ENCODE measurements at regions not wholly inside any gene's neighbourhood (a gene's known extent, or its start where the extent isn't known, plus 50 kb on each side); places are given as distances from the start of the nearest gene placed in this dataset.

DNA sequence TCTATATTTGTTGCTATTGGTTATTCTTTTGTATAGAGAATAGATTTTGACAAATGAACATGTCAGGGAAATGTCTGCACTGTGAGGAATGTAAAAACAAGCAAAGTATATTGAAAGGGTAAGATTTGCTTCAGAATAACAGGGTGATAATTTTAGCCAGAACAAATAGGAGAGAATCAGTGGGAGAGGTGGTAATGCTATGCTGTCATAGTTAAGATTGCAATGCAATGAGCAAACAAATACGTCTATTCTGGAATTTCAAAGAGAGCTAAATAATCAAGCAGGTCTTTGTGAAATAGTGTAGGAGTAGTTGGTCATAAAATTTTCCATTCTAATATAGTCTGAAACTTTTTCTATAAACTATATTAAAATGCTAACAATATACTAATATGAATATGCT lies 1478.4 kb downstream of the TECRL start:
- no peaks in the 10 kb centered on the region for H3K4me1 ChIP-seq (ENCODE audit: low read depth)
- H3K9me3 ChIP-seq, result no peaks in the 10 kb centered on the region

DNA sequence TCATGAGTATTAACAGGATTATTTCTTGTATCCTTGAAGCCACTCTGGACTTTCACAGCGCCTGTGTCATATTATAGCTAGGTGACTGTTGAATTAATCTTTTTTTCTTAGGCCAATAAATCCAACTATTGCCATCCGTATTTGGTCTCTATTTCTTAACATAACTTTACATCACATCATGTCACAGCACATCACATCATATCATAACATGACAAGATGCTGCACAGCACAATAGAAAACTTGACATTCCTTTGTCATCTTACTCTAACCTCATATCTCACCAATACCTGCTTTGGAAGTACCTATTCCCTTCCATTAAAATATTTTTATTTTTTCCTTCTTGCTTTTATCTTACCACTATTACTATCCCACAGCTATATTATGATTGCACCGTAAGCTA lies 1480.8 kb downstream of the TECRL start:
- ATAC-seq (no peak), DNase-seq (no peak)
- H3K9me3 ChIP-seq, result no peaks in the 10 kb centered on the region
- H3K4me3 ChIP-seq, result no peak overlapping the region
- intact Hi-C loops (cut with DNase I, micrococcal nuclease), result no loop called here
- H3K36me3 ChIP-seq (ENCODE audit: low read depth), result no peaks in the 10 kb centered on the region
- no peaks in the 10 kb centered on the region for H3K4me1 ChIP-seq (ENCODE audit: low read depth)
- TF ChIP-seq, protein P1, sequence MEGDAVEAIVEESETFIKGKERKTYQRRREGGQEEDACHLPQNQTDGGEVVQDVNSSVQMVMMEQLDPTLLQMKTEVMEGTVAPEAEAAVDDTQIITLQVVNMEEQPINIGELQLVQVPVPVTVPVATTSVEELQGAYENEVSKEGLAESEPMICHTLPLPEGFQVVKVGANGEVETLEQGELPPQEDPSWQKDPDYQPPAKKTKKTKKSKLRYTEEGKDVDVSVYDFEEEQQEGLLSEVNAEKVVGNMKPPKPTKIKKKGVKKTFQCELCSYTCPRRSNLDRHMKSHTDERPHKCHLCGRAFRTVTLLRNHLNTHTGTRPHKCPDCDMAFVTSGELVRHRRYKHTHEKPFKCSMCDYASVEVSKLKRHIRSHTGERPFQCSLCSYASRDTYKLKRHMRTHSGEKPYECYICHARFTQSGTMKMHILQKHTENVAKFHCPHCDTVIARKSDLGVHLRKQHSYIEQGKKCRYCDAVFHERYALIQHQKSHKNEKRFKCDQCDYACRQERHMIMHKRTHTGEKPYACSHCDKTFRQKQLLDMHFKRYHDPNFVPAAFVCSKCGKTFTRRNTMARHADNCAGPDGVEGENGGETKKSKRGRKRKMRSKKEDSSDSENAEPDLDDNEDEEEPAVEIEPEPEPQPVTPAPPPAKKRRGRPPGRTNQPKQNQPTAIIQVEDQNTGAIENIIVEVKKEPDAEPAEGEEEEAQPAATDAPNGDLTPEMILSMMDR (IDR thresholded peaks at IDR 0.05), result no peak

More for the DNA sequence above, 1478.4 kb downstream of the TECRL start:
- TF ChIP-seq, protein P1 (IDR thresholded peaks at IDR 0.05), result no peak
- intact Hi-C loops (cut with DNase I, micrococcal nuclease), result no loop called here
- ATAC-seq, result no peak
- Histone ChIP-seq H3K36me3 (ENCODE audit: low read depth) (no peaks in the 10 kb centered on the region), H3K4me3 (no peak overlapping the region)
- DNase-seq, result no peak

DNA sequence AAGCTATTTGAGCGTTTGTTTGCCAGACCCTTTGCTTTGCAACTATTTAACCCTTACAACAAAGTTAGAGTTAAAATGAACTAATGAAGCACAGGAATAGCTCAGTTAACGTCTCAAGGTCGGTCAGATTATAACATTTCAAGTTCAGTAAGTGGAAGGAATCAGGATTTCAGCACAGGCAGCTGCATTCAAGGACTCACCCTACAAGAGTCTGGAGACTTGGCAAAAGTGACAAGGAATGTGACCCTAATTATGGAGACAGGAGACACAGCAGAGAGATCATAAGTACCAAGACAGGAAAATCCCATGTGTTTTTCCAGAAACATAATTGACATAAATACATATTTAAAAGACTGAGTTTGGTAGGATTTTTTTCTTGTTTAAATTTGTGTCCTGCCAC lies 1481.7 kb downstream of the TECRL start:
- TF ChIP-seq, protein P1 (IDR thresholded peaks at IDR 0.05), result no peak
- no peak for ATAC-seq
- no peaks in the 10 kb centered on the region for H3K9me3 ChIP-seq
- intact Hi-C loops (cut with DNase I, micrococcal nuclease), result no loop called here
- no peak overlapping the region for H3K4me3 ChIP-seq
- H3K4me1 ChIP-seq (ENCODE audit: low read depth), result no peaks in the 10 kb centered on the region
- no peaks in the 10 kb centered on the region for H3K36me3 ChIP-seq (ENCODE audit: low read depth)
- no peak for DNase-seq

DNA sequence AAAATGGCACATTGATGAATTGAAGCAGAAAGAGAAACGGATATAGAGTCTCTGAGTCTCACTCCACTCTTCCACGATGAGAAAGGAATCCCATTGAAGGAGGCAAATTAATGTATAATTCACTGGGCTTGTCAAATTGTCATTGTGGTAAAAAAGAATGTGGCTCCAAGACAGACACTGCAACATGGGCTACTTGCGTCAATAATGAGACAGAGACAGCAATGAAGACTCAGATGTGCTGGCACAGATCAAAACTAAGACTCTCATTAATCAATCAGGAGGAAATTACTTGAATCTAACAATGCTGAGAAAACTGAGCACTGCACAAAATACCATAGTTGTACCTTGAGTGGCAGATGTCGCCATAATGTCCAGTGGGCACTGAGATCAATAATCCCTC lies 1485.5 kb downstream of the TECRL start:
- Histone ChIP-seq H3K36me3 (ENCODE audit: low read depth) (no peaks in the 10 kb centered on the region), H3K4me1 (ENCODE audit: low read depth) (no peaks in the 10 kb centered on the region), H3K4me3 (no peak overlapping the region), H3K9me3 (no peaks in the 10 kb centered on the region)
- no peak for DNase-seq
- intact Hi-C loops (cut with DNase I, micrococcal nuclease), result no loop called here
- TF ChIP-seq, protein P1 (IDR thresholded peaks at IDR 0.05), result no peak
- ATAC-seq, result no peak

DNA sequence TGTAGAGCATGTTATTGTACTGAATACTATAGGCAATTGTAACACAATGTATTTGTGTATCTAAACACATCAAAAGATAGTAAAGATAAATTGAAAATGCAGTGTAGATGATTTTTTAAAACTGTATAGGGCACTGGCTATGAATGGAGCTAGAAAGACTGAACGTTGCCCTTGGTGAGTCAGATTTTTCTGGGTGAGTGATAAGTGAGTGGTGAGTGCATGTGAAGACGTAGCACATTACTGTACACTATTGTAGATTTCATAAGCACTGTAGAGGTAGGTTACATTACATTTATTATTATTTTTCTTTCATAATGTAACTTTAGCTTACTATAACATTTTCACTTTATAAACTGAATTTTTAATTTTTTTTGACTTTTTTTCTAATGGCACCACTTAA lies 1491.6 kb downstream of the TECRL start:
- intact Hi-C loops (cut with DNase I, micrococcal nuclease), result no loop called here
- H3K36me3 ChIP-seq (ENCODE audit: low read depth), result no peaks in the 10 kb centered on the region
- TF ChIP-seq, protein P1 (IDR thresholded peaks at IDR 0.05), result no peak
- H3K4me3 ChIP-seq, result no peak overlapping the region
- no peaks in the 10 kb centered on the region for H3K4me1 ChIP-seq (ENCODE audit: low read depth)
- no peak for DNase-seq
- H3K9me3 ChIP-seq, result no peaks in the 10 kb centered on the region
- no peak for ATAC-seq

DNA sequence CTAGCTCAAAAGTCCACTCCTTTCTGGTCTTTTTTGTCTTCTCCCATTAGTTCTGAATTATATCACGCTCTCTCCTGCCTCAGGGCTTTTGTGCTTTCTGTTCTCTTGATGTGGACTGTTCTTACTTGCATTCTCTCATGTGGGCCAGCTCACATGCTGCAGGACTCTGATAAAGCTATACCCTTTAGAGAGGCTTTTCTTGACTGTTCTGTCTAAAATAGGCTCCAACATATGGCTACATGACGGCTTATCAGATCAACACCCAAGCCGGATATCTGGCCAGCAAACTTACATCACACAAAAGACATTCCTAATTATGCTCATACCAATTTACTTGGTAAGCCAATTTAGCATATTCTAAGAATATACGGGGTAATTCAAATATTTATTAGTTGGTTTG lies 1494.5 kb downstream of the TECRL start:
- Histone ChIP-seq H3K9me3 (no peaks in the 10 kb centered on the region), H3K36me3 (ENCODE audit: low read depth) (no peaks in the 10 kb centered on the region), H3K4me3 (no peak overlapping the region), H3K4me1 (ENCODE audit: low read depth) (no peaks in the 10 kb centered on the region)
- ATAC-seq (no peak), DNase-seq (no peak)
- TF ChIP-seq, protein P1 (IDR thresholded peaks at IDR 0.05), result no peak
- intact Hi-C loops (cut with DNase I, micrococcal nuclease), result no loop called here
